Fibroblast of mammary gland (primary cell): ENCODE measurements at regions not wholly inside any gene's neighbourhood (a gene's known extent, or its start where the extent isn't known, plus 50 kb on each side); places are given as distances from the start of the nearest gene placed in this dataset.

Experiments
- DNase-seq: peaks from one replicate; pipeline ENCODE4 v3.0.0-alpha.2; 2010; ENCODE audit warnings: low read depth
- H3K4me3 ChIP-seq: 2 replicates; pipeline ENCODE4 v1.5.1; 2011; ENCODE audit warnings: low read depth, mild to moderate bottlenecking, low read length, moderate library complexity; ENCODE audit not compliant: control insufficient read depth
- CTCF ChIP-seq: conservative IDR thresholded peaks from 2 replicates; pipeline ENCODE4 v1.5.1; 2011; ENCODE audit warnings: low read depth, low read length, inconsistent platforms; ENCODE audit not compliant: control insufficient read depth, insufficient read depth

- no peak for TF ChIP-seq CTCF
- DNase-seq: no peak
- no peak overlapping the region for H3K4me3 ChIP-seq
These were observed 400.2 kb upstream of the C16orf82 start for GRCh38 chr16:26666486-26666885.

- DNase-seq: no peak
- no peak overlapping the region for H3K4me3 ChIP-seq
- TF ChIP-seq CTCF: no peak
These were observed 399.4 kb upstream of the C16orf82 start for GRCh38 chr16:26667307-26667706.

- H3K4me3 ChIP-seq: no peak overlapping the region
- DNase-seq: no peak
- TF ChIP-seq CTCF: no peak
These were observed 398.7 kb upstream of the C16orf82 start for GRCh38 chr16:26668026-26668425.

GRCh38 chr16:26672206-26672605 is 394.5 kb upstream of the C16orf82 start:
- TF ChIP-seq CTCF: no peak
- H3K4me3 ChIP-seq: no peak overlapping the region
- no peak for DNase-seq

GRCh38 chr16:26673011-26673410 is 393.7 kb upstream of the C16orf82 start:
- H3K4me3 ChIP-seq: no peak overlapping the region
- TF ChIP-seq CTCF: no peak

GRCh38 chr16:26680671-26681070 is 386.1 kb upstream of the C16orf82 start:
- no peak for DNase-seq
- H3K4me3 ChIP-seq: no peak overlapping the region
- no peak for TF ChIP-seq CTCF

More at GRCh38 chr16:26673011-26673410, 393.7 kb upstream of the C16orf82 start:
- no peak for DNase-seq

GRCh38 chr16:26688105-26688504 is 378.6 kb upstream of the C16orf82 start:
- no peak overlapping the region for H3K4me3 ChIP-seq
- no peak for DNase-seq
- TF ChIP-seq CTCF: no peak
